ENCODE measurements at regions not wholly inside any gene's neighbourhood (a gene's known extent, or its start where the extent isn't known, plus 50 kb on each side); places are given as distances from the start of the nearest gene placed in this dataset.
"Not testable (repeated sequence)": the region's sequence is repeated elsewhere in the genome, so short reads cannot be mapped to it uniquely, and the experiment has no call there.

- not testable (repeated sequence) for DNase-seq
These were observed 81.6 kb downstream of the P2RY10 start for GRCh38 chrX:79026742-79027141.

GRCh38 chrX:79035421-79035820, 90.2 kb downstream of the P2RY10 start:
- DNase-seq = no peak

GRCh38 chrX:79036157-79036880, 91.1 kb downstream of the P2RY10 start:
- no peak for DNase-seq

GRCh38 chrX:79065696-79066095, 78.8 kb upstream of the GPR174 start:
- DNase-seq = no peak

GRCh38 chrX:79078114-79078513, 66.4 kb upstream of the GPR174 start:
- no peak for DNase-seq

GRCh38 chrX:79079477-79079876, 65.0 kb upstream of the GPR174 start:
- no peak for DNase-seq

- no peak for DNase-seq
These were observed 64.3 kb upstream of the GPR174 start for GRCh38 chrX:79080141-79080540.

- peak; percentile 46 for DNase-seq
These were observed 62.5 kb upstream of the GPR174 start for GRCh38 chrX:79081895-79082512.

- no peak for DNase-seq
These were observed 61.6 kb upstream of the GPR174 start for GRCh38 chrX:79082899-79083298.

- no peak for DNase-seq
These were observed 59.6 kb upstream of the GPR174 start for GRCh38 chrX:79084923-79085322.

GRCh38 chrX:79089896-79090584, 54.4 kb upstream of the GPR174 start:
- no peak for DNase-seq

GRCh38 chrX:79094075-79094832, 50.2 kb upstream of the GPR174 start:
- DNase-seq = no peak

Data from CD4-positive, alpha-beta T cell treated with Interleukin-6 for 4 hours (primary cell).